A673 (cell line): ENCODE measurements at regions not wholly inside any gene's neighbourhood (a gene's known extent, or its start where the extent isn't known, plus 50 kb on each side); places are given as distances from the start of the nearest gene placed in this dataset.

Source experiments
- CTCF ChIP-seq: fragments of 300-800, 200-600 bp; sonication (generic); conservative IDR thresholded peaks from 2 replicates; pipeline ENCODE4 v1.5.1; 2017; ENCODE audit warnings: low read depth, mild to moderate bottlenecking, antibody characterized with exemption, low read length, moderate library complexity, mixed read lengths
- EZH2 ChIP-seq: fragments of 200-600 bp; sonication (generic); IDR thresholded peaks from 2 replicates; pipeline ENCODE4 v1.6.1; 2017; ENCODE audit warnings: borderline replicate concordance, low read depth, mild to moderate bottlenecking, mixed read lengths, antibody characterized with exemption, low read length; ENCODE audit not compliant: poor library complexity, severe bottlenecking

GRCh38 chr9:18185196-18185595 is 288.8 kb upstream of the ADAMTSL1 start:
- TF ChIP-seq CTCF (no peak), EZH2 (no peak)
